ENCODE measurements at regions not wholly inside any gene's neighbourhood (a gene's known extent, or its start where the extent isn't known, plus 50 kb on each side); places are given as distances from the start of the nearest gene placed in this dataset.

DNA sequence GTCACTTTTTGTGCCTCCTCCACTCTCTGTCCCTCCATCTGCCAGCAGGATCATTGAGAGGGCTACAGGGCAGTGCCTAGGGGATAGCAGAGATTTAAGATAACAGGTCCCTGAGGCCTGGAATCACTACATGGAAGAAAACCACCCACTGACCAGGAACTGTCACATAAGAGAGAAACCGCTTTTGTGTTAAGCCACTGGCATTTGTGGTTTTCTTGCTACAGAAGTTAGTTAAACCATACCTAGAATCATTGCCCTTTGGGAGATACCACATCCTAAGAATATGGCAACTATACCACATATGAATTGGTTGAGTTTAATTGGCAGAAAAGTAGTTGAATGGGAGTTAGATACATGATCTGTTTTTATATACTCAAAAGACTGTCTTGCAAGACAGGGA, 112.8 kb upstream of the LPP start:
- no peaks in the 10 kb centered on the region for H3K36me3 ChIP-seq
- no peaks in the 10 kb centered on the region for H3K9me3 ChIP-seq
- H3K4me1 ChIP-seq, result peaks cover 0 to 3% of the 10 kb centered on the region in 2 donors
- intact Hi-C loops (cut with DNase I), result no loop called here
- no peak for DNase-seq (ENCODE audit: low spot score in 2 of 2)
- H3K27ac ChIP-seq, result no peak overlapping the region
- no peak overlapping the region for H3K4me3 ChIP-seq
- TF ChIP-seq, protein P1, sequence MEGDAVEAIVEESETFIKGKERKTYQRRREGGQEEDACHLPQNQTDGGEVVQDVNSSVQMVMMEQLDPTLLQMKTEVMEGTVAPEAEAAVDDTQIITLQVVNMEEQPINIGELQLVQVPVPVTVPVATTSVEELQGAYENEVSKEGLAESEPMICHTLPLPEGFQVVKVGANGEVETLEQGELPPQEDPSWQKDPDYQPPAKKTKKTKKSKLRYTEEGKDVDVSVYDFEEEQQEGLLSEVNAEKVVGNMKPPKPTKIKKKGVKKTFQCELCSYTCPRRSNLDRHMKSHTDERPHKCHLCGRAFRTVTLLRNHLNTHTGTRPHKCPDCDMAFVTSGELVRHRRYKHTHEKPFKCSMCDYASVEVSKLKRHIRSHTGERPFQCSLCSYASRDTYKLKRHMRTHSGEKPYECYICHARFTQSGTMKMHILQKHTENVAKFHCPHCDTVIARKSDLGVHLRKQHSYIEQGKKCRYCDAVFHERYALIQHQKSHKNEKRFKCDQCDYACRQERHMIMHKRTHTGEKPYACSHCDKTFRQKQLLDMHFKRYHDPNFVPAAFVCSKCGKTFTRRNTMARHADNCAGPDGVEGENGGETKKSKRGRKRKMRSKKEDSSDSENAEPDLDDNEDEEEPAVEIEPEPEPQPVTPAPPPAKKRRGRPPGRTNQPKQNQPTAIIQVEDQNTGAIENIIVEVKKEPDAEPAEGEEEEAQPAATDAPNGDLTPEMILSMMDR (IDR thresholded peaks at IDR 0.05), result no peak
- H3K27me3 ChIP-seq, result no peaks in the 10 kb centered on the region

DNA sequence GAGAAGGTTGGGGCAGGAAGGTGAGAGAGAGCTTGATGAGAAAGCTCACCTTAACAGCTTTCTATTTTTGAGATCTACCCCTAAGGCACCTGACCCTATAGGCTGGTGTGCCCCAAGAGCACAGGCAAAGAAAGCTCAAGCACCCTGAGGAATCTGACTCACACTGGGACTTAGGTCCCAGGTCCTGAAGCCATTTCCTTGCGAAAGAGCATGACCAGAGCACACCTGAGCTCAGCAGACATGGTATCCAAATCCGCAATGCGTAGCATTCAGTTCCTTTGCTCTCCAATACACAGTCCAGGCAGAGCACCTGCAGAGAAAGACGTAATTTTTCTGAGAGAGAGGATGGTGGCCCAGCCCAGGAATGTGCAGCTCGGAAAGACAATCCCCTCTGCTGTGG, 112.1 kb upstream of the LPP start:
- H3K4me1 ChIP-seq, result peaks cover 0 to 3% of the 10 kb centered on the region in 2 donors
- H3K27me3 ChIP-seq, result no peaks in the 10 kb centered on the region
- DNase-seq (ENCODE audit: low spot score in 2 of 2), result no peak
- no peaks in the 10 kb centered on the region for H3K36me3 ChIP-seq
- no peak overlapping the region for H3K4me3 ChIP-seq
- intact Hi-C loops (cut with DNase I), result no loop called here
- no peak overlapping the region for H3K27ac ChIP-seq
- no peaks in the 10 kb centered on the region for H3K9me3 ChIP-seq
- TF ChIP-seq, protein P1 (IDR thresholded peaks at IDR 0.05), result no peak

DNA sequence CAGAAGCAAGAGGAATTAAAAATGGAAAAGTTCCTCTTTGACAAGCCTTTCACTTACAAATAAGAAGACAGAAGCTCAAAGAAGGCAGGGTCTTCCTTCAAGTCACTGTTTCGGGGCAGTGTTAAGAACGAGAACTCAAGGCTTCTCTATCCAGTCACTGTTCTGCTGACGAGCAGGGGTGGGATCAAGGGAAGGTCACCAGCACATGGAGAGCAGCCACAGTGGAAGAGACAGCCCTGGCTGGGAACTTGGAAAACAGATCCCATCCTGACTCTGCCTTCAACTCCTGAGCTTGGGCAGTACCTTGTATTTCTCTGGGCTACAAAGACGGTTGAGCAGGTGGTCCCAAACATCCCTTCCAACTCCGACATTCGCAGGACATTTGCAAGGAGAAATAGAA, 111.5 kb upstream of the LPP start:
- Histone ChIP-seq H3K9me3 (no peaks in the 10 kb centered on the region), H3K27me3 (no peaks in the 10 kb centered on the region), H3K36me3 (no peaks in the 10 kb centered on the region), H3K4me1 (peaks cover 0 to under 1% of the 10 kb centered on the region in 2 donors), H3K27ac (no peak overlapping the region), H3K4me3 (no peak overlapping the region)
- no peak for DNase-seq (ENCODE audit: low spot score in 2 of 2)
- TF ChIP-seq, protein P1 (IDR thresholded peaks at IDR 0.05), result no peak
- intact Hi-C loops (cut with DNase I), result no loop called here

DNA sequence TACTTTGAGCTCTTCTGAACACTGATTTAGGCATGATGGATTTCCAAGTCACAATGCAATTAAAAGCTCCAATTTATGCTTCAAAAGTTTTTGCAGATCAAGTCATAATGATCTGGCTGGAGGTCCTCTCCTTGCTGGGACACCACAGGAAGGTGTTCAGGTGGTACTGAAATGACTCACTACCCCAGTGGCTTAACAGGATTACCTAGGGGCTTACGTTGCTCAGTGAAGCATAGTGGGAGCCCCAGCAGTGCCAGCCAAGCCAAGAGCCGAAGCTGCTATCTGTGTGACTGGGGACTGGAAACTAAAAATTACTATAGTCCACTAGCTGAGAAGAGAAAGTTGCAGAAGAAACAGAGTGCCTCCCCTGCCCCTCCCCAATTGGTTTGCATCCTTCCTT, 110.1 kb upstream of the LPP start:
- H3K4me3 ChIP-seq, result no peak overlapping the region
- DNase-seq (ENCODE audit: low spot score in 2 of 2), result no peak
- intact Hi-C loops (cut with DNase I), result no loop called here
- TF ChIP-seq, protein P1 (IDR thresholded peaks at IDR 0.05), result no peak
- no peaks in the 10 kb centered on the region for H3K27me3 ChIP-seq
- no peaks in the 10 kb centered on the region for H3K9me3 ChIP-seq
- no peaks in the 10 kb centered on the region for H3K4me1 ChIP-seq
- H3K36me3 ChIP-seq, result no peaks in the 10 kb centered on the region
- H3K27ac ChIP-seq, result no peak overlapping the region

DNA sequence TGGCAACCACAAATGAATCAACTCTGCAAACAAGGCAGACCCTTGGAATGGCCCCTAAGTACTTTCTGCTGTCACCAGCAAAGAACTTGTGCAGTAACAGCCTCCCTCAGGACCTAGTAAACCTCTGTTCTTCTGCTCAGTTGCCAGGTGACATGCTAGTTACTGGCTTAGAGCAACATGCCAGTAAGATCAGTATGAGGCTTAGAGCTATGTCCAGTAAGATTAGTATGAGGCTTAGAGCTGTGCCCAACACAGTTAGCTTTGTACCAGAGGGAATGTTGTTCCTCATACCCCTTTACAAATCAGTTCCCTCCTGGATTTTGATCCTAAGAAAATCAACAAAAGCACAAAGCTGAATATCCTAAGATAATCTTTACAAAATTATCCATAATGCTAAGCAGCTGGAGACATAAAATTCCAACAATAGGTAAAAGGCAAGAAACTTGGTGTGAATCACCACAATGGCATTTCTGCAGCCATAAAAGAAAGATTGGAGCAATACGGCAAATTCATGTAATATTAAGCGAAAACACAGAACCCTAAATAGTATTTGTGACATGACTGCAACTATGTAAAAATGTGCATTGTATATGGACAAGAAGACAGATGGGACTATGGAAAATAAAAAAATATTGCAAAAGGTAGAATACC, 107.3 kb upstream of the LPP start:
- H3K27ac ChIP-seq, result no peak overlapping the region
- H3K36me3 ChIP-seq, result no peaks in the 10 kb centered on the region
- intact Hi-C loops (cut with DNase I), result no loop called here
- H3K4me3 ChIP-seq, result no peak overlapping the region
- H3K27me3 ChIP-seq, result no peaks in the 10 kb centered on the region
- TF ChIP-seq, protein P1 (IDR thresholded peaks at IDR 0.05), result no peak
- no peaks in the 10 kb centered on the region for H3K9me3 ChIP-seq
- no peak for DNase-seq (ENCODE audit: low spot score in 2 of 2)
- H3K4me1 ChIP-seq, result peaks cover 0 to 4% of the 10 kb centered on the region in 2 donors

DNA sequence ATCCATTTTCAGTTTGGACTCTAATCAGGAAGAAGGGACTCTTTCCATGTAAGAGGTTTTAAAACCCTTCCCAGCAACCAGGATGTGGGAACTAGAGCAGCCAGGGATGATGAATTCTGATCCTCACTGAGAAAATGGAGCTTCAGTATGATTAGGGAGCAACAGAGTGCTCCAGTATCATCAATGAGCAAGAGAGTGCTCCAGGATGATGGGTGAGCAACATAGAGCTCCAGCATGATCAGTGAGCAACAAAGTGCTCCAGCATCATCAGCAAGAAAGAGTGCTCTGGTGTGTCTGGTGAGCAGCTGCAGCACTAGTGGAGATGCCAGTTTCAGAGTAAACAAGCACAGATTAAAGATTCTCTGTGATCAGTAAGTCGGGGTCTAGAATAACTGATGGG, 106.4 kb upstream of the LPP start:
- DNase-seq (ENCODE audit: low spot score in 2 of 2), result no peak
- peaks cover 0 to 10% of the 10 kb centered on the region in 2 donors for H3K4me1 ChIP-seq
- no peaks in the 10 kb centered on the region for H3K27me3 ChIP-seq
- H3K36me3 ChIP-seq, result no peaks in the 10 kb centered on the region
- no peaks in the 10 kb centered on the region for H3K9me3 ChIP-seq
- TF ChIP-seq, protein P1 (IDR thresholded peaks at IDR 0.05), result no peak
- no peak overlapping the region for H3K27ac ChIP-seq
- H3K4me3 ChIP-seq, result no peak overlapping the region
- intact Hi-C loops (cut with DNase I), result no loop called here

All from ascending aorta (tissue), 2 donors.